Activated CD4-positive, alpha-beta T cell treated with anti-CD3 and anti-CD28 coated beads for 48 hours (primary cell): ENCODE measurements at regions not wholly inside any gene's neighbourhood (a gene's known extent, or its start where the extent isn't known, plus 50 kb on each side); places are given as distances from the start of the nearest gene placed in this dataset.

Experiments
- DNase-seq: peaks from one replicate; pipeline ENCODE4 v3.0.0-alpha.2; 2020

DNA sequence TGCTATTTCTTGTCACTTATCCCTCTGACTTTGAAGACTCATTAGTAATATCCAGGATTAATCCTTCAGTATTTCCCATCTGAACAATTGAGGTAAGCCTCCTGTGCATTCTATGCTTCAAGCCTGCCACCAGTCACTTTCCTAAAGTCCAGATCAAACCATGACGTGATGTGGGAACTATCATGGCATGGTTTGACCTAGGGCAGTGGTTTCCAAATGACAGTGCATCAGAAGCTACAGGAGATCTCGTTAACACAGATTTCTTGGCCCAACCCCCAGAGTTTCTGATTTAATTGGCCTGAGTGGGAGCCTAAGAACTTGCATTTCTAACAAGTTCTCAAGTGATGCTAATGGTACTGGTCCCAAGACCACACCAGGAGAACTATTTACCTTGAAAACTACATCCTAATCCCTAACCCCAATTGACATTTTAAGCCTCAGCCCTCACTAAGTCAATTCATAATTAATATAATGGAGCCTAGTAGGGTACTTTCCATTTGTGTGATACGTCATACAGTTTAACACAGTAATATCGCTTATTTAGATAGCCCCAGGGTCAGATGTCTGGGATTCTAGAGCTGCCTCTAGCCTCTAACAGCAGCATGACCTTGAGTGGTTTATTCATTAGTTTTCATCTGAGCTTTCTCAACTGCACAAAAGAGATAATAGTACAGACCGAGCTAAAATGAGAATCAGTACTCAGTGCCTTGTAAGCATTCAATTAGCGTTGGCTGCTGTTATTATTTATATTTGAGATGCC is 907.6 kb downstream of the TFAP2A start:
- DNase-seq, result no peak

GRCh38 chr6:9504191-9504590 is 910.7 kb downstream of the TFAP2A start:
- DNase-seq, result no peak

DNA sequence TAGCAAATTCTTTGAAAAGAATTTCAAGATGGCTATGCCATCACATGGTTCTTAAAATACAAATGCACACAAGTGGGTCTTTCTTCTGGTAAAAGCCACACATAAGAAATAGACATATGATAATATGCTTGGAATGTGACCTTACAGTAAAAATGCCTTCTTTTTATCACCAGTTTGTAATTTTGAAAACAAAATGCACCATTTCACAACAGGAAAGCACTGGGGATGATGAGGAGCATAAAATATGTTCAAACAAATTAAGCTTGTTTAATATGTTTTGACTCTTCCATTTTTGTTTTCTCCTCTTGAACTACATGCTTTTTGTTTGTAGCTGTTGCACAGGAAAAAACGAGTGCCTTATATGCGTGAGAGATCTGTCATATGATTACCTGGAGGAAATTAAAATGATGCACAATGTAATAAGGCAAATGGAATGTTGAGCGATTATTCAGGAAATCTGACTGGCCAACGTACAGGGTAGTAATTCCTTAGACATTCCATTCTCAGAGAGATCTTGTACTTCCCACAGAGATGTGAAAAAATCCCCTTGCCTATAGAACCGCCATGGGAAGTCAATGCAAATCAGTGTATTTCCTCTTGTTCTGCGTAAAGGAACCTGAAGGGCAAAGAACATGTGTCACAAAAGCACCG is 911.6 kb downstream of the TFAP2A start:
- no peak for DNase-seq

GRCh38 chr6:9499709-9500108 is 915.2 kb downstream of the TFAP2A start:
- no peak for DNase-seq

GRCh38 chr6:9496837-9497236 is 918.0 kb downstream of the TFAP2A start:
- DNase-seq, result no peak

- DNase-seq, result no peak
These were observed 920.0 kb downstream of the TFAP2A start for GRCh38 chr6:9494864-9495263.

DNA sequence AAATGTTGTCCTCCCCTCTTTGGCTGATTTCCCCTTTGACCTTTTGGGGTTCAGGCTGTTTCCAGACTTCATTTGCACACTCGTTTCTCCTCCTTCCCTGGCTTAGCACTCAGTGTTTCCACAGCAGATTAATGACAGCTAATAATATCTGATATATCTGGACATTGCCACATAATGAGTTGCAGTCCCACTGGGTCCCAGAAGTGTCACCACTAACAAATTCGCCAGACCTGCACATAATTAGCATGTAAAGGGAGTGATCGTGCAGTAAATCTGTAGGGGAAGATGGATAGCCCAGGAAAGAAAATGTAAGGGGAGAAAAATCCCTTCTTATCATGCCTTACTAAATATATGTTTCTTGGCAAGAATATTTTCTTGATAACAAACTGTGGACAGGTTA is 922.1 kb downstream of the TFAP2A start:
- DNase-seq, result no peak

DNA sequence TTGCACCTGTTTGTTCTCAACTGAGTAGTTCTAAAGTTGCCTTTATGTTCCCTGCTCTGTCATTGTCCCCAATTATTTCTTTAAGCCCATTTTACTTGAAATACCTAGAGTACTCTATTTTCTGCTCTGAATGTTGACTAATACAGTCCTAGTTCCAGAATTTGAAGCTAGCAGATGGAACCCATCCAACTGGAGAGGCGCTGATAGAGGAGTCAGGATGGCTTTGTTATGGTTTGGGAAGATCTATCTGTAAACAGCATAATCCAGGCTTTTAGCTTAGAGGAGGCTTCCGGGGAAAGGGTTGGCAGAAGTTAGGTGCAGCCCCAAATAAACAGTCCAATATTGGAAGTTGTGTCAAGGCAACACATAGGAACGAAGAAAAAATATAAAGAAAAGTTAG is 927.7 kb downstream of the TFAP2A start:
- no peak for DNase-seq

DNA sequence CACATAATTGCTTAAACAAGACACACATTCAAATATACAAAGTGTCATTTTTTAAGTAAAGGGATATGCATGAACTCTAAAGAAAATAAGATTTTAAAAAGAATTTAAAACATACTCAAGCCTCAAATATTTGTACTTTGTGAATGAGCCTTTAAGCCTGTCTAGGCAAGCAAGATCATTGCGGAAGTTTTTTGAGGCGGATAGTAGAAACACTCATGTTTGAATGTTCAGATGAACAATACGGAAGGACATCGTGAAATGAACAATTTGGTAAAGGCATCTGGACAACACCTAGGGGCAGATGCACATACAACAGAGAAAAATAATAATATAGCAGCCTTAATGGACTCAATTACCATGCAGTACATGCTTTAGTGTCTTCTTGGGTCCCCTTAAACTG is 928.9 kb downstream of the TFAP2A start:
- no peak for DNase-seq

DNA sequence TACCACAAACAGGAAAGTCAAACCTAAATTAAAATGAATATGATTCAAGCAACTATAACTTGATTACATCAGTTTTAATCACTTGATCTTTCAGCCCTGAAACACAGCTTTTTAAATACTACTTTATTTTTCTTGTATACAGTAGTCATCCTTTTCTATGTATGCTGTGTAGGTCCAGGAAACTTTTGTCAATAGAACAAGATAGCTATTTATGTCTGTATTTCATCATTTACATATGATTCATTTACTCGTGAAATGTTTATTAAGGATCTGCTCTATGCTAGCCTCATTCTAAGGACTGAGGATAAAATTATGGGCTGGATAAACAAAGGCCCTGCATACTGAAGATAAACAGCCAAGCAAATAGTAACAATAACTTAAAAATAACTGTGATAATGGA is 930.2 kb downstream of the TFAP2A start:
- no peak for DNase-seq

DNA sequence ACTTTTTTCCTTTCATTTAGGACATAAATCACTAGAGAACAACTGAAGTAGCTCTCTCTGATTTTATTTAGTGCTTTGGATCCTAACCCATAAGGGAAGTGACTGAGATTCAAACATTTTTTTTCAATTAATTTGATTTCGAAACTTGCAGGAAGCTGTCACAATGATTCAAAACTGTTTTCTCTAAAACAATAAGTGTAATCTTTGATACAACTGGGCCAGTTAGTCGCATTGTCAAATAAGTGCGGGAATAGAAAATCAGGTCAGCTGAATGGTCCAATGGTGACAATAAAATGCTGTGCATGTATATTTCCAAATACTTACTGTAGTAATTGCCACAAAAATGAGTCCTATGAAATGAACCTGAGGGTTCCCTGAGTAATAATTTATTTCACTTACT is 930.8 kb downstream of the TFAP2A start:
- DNase-seq, result no peak

DNA sequence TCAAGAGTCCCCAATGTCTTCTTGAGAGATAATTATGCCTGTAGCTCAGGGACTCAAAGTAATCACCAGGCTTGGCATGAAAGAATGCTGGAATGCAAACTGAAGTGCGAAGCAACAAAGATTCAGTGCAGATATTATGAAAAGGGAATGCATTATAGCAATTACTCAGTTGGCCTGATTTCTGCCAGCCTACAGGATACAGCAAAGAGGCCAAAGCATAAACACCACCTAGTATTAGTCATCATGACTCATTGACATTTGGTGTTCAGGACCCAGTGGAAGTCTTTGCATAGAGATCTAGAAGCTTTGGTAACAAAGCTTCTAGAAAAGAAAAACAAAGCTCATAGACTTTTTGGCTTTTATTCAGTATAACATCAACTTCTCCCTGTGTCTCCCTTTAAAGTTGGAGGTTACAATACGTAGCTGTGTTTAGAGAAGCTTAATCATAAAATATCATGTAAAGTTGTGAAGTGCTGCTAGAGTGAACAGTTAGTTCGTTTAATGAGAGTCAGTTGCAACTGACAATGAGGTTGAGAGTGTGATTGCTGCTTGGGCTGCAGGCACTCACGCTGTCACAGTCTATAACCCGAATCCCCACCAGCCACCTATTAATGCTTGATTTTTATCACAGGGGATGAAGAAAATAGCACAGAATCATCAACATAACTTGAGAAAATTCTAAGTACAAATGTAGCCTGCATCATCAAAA is 932.7 kb downstream of the TFAP2A start:
- DNase-seq, result no peak

DNA sequence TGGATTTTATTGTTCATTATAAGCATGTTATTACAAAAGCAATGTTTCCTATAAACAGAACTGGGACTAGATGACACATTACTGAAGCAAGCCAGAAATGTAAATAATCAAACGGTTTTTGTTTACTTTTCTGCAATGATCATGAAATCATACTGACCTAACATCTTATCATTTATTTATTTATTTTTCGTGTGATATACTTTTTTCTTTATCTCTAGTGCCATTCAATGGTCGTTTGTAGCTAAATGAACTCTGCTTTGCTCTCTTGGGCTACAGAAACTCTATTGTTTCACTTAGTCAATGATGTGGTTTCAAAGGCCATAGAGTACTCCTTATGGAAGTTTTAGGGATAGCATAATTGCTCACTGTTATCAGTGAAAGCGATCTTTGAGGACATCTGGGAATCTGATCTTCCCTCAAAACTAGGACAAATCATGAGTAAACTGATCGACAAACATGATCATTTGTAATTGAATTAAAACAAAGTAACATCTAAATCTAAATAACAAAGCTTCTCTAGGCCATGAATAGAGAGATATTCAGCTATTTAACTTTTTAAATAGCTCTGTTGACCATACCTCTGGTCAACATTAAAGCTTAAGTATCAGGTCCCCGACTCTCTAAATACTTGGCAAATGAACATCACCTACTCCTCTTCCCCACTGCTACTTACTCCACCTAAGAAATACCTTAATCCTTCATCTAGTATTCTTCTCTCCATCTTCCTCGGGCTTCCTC is 933.4 kb downstream of the TFAP2A start:
- no peak for DNase-seq

DNA sequence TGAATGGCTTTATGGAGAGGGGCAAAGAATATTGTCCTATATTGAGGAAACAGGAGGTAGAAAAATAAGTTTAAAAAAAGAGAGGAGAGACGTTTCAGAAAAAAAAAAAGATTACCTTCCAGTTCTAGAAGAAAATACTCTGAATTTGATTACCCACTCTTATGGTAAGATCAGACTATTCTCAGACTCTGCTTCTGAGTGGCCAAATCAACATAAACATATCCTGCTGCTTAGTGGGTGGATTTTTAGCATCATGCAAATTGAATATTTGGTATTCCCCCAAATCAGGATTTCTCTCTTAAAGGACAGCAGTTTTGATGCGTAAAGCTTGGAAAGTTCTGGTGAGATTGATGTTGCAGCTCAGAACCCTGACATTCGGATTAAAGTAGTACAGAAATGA is 946.6 kb downstream of the TFAP2A start:
- no peak for DNase-seq

- no peak for DNase-seq
These were observed 947.1 kb downstream of the TFAP2A start for GRCh38 chr6:9467741-9468140.

DNA sequence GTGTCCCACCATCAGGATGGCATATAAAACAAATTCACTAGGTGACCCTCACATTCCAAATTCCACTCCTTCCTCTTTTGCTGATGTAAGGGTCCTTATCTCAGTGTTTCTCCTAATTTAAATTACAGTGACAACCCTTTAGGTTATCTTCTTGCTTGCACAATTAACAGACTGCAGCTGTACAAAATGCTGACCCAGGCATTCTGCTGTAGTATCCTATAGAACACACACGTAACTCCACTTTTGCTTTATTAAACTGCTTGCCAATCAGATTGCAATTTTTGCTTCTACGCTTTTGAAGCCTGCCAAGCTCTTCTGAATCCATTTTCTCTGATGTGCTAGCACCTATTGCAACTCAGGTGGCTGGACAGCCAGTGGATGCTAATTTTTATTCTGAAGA is 950.3 kb downstream of the TFAP2A start:
- no peak for DNase-seq

DNA sequence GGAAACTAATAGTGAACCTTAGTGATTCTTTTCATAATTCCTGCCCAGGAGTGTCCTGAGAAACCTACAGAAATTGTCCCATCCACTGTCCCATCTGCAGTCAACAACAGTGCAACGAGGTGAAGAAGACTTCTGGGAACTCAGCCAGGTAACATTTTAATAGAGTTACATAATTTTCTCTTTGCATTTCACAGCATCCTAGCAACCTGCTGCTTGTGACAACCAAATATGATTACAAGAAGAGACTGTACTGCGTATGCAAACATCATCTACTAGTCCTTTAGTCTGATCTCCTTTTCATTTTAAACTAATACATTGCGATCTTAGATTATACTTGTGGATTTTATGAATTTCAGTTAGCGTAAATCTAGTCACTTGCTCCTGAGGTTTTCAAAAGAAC is 951.6 kb downstream of the TFAP2A start:
- DNase-seq, result no peak

GRCh38 chr6:9461188-9461587 is 953.7 kb downstream of the TFAP2A start:
- DNase-seq, result no peak

DNA sequence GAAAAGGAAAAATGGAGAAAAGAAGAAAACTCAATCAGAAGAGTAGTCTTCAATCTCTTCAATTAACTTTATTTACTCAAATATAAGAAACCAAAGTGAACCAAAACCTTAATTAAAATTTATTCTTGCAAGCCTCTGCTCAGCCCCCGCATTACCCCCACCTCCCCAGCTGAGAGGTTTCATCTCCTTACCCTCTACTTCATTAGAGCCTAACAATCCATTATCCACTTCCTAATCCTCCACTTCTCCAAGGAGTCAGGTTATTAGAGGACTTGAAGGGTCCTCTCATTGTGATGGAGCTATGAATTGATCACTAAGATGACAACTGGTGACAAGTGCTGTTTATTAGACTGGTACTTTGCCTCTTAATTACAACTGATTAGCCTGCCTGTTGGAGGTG is 956.5 kb downstream of the TFAP2A start:
- DNase-seq, result no peak

DNA sequence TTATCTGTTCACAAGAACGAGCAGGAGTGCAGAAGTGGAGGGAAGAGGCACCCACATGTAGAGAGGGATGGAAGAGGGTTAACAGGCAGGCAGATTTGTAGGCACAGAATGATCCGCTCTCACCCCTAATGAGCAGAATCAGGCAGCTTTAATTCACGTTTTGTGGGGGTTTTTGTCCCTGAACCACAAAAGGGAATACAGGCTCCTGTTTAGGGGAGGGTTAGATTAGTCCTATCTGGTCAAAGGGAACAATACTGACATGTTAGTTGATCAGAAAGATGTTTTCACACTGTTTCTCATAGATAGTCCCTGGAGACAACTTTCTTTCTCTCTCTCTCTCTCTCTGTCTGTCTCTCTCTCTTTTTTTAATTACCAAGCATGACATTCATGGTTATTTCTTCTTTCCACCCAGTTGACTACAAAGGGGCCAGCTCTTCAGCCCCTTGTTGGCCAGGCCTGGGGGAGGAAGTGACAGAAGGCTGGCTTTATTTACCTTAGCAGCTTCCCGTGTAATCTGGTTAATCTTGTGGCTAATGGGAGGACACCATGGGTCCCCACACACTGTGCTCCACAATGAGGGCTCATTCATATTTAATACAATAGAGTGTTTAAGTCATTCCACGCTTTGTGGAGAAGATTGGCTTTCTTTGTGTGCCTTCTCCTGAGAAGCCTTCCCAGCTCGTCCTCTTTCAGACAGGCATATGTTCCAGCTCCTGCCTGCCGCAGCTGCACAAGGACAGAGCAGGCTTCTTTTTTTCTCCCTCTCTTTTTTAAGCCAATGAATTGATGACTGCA is 958.8 kb downstream of the TFAP2A start:
- DNase-seq, result no peak

DNA sequence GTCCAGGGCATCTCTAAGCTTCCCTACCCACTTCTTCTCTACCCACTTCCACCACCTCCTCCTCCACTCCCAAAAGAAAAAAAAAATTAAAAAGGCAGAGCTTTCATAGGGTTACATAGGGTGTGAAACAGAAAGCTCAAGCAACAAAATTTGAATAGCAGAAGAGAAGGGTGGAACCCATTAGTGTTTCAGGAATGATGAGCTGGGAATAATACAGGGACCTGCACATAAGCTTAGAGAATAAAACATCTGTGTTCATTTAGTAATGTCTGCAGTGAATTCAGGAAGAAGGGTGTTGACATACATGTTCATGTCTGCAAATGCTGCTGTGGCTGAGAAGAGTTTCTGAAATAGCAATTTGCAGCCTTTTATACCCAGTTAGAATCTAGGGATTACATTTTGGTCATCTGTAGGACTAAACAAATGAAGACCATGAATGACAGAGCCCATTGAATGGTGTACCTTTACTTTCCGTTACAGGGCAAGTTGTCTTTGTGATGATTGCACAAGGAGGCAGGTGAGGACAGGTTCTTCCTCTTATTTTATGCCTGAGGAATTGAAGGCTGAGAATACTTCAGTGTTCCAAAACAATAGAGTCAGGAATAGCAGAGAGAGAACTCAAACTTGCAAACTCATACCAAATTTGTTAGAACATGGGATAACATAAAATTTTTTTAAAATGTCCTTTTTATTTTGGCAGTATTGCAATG is 975.1 kb downstream of the TFAP2A start:
- no peak for DNase-seq

DNA sequence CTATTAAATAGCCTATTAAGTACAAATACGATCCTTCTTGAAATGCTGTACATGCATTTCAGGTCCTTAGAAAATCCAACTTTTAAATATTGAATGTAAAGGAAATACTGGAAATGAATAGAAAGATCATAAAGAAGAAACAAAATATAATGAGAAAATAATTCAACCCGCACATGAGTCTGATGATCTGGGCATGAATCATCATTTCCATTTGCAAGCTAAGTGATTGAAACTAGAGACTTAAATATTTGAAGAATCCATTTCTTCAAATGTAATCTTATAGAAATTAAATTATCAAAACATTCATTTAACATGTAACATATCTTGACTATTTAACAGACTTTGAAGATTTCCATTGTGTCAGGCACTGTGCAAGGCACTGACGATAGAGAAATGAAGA is 977.0 kb downstream of the TFAP2A start:
- no peak for DNase-seq
